ENCODE measurements at regions not wholly inside any gene's neighbourhood (a gene's known extent, or its start where the extent isn't known, plus 50 kb on each side); places are given as distances from the start of the nearest gene placed in this dataset.

DNA sequence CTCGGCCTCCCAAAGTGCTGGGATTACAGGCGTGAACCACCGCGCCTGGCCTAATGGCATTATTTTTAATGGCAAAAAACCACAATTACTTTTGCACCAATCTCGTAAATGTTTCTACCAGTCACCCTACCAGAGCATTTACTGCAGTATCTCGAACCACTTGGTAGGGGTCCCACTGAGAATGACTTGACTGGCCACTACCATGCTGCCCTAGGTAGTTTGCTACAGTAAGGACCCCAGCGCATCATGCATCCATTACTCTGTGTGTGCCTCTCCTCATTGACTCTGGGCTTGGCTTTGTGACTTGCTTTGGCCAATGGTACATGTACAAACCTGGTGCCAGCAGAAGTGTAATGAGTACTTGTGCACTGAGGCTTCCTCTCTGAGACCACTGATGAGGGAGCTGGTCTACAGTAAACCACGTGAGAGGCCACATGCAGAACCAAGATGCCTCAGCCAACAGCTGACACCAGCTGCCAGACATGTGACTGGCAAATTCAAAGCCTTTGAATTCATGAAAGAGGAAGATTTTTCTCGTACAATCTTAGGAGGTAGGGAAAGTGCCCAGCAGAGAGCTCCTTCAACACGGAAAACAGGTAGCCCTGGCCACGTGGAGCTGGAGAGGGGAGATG lies 421.7 kb upstream of the C16orf82 start:
- Histone ChIP-seq H3K4me3 (replicated peaks in 1 of 3) (no peak overlapping the region), H3K27ac (no peak overlapping the region), H3K36me3 (no peaks in the 10 kb centered on the region), H3K9me3 (no peaks in the 10 kb centered on the region), H3K4me1 (peaks cover 0 to 5% of the 10 kb centered on the region in 2 donors), H3K27me3 (no peaks in the 10 kb centered on the region)
- no peak for TF ChIP-seq POLR2A (IDR thresholded peaks at IDR 0.05)
- TF ChIP-seq, protein P1, sequence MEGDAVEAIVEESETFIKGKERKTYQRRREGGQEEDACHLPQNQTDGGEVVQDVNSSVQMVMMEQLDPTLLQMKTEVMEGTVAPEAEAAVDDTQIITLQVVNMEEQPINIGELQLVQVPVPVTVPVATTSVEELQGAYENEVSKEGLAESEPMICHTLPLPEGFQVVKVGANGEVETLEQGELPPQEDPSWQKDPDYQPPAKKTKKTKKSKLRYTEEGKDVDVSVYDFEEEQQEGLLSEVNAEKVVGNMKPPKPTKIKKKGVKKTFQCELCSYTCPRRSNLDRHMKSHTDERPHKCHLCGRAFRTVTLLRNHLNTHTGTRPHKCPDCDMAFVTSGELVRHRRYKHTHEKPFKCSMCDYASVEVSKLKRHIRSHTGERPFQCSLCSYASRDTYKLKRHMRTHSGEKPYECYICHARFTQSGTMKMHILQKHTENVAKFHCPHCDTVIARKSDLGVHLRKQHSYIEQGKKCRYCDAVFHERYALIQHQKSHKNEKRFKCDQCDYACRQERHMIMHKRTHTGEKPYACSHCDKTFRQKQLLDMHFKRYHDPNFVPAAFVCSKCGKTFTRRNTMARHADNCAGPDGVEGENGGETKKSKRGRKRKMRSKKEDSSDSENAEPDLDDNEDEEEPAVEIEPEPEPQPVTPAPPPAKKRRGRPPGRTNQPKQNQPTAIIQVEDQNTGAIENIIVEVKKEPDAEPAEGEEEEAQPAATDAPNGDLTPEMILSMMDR (IDR thresholded peaks at IDR 0.05): no peak
- intact Hi-C loops (cut with DNase I): no loop called here
- 77 to 80% methylated on average over 11 of the region's 11 CpGs for whole genome bisulfite sequencing, 2 donors
- no peak for DNase-seq

DNA sequence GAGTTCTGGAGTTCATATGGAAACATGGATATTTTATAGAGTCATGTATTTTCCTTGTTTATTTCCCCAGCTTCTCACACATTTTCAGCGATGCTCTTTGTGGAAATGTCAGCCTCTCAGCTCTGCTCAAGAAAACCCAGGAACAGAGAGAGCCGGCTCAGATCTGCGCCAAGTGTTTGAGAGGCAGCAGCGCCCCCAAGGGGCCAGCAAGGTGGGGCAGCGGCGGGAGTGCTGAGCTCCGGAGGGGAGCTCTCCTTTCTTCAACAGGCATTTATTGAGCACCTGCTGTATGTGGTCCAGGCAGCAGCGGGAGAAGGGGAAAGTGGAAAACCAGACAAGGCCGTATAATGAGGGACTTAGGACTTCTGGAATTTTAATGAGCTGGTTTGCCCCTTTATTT lies 421.1 kb upstream of the C16orf82 start:
- TF ChIP-seq, protein P1 (IDR thresholded peaks at IDR 0.05): peak; percentile 46 to 76 (median 64)
- TF ChIP-seq POLR2A (IDR thresholded peaks at IDR 0.05): no peak
- no peak overlapping the region for H3K27ac ChIP-seq
- H3K4me3 ChIP-seq (replicated peaks in 1 of 3): no peak overlapping the region
- H3K27me3 ChIP-seq: no peaks in the 10 kb centered on the region
- H3K36me3 ChIP-seq: no peaks in the 10 kb centered on the region
- H3K4me1 ChIP-seq: peaks cover 0 to 5% of the 10 kb centered on the region in 2 donors
- intact Hi-C loops (cut with DNase I): no loop called here
- H3K9me3 ChIP-seq: no peaks in the 10 kb centered on the region
- DNase-seq: peak; percentile 57 to 70
- 12 to 14% methylated on average over 9 of the region's 9 CpGs for WGBS, 2 donors

DNA sequence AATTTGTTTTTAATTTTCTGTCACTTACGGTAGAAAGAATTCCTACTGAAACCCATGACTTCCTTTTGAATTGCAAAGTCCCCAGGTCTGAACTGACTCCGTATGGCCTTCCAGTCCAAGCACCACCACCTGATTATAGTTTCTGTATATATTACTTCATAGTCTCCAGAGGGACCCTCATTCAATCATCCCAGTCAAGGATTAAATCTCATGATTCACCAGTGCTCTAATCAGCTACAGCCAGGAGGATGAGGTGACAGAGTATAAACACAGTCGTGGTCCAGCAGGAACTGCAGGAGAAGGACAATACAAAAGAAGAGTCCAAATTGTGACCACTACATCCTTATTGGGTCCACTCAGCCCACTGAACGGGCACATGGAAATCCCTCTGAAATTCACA lies 418.9 kb upstream of the C16orf82 start:
- Histone ChIP-seq H3K36me3 (no peaks in the 10 kb centered on the region), H3K4me1 (peaks cover 0 to 5% of the 10 kb centered on the region in 2 donors), H3K4me3 (replicated peaks in 1 of 3) (no peak overlapping the region), H3K9me3 (no peaks in the 10 kb centered on the region), H3K27ac (no peak overlapping the region), H3K27me3 (no peaks in the 10 kb centered on the region)
- WGBS, 2 donors: 76 to 83% methylated on average over 4 of the region's 4 CpGs
- DNase-seq: no peak
- TF ChIP-seq POLR2A (IDR thresholded peaks at IDR 0.05): no peak
- TF ChIP-seq, protein P1 (IDR thresholded peaks at IDR 0.05): no peak
- intact Hi-C loops (cut with DNase I): no loop called here

DNA sequence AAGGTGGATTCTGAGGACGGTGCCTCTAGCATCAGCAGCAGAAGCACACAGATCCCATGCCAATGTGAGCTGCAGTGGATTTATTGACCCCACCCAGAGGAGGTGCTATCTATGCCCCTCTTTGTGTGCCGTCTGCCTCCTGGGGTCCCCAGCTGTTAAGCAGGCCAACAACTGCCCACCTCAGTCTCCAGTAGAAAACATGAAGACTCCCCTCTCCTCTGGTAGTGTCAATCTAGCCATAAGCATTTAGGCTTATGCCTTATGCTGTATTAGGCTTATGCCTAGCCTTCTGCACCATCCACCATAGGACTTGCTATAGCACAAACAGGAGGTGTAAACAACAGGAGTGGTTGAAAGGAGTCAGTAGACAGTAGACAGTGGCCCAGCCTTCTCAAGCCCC lies 417.9 kb upstream of the C16orf82 start:
- intact Hi-C loops (cut with DNase I): no loop called here
- Histone ChIP-seq H3K27me3 (no peaks in the 10 kb centered on the region), H3K27ac (no peak overlapping the region), H3K4me1 (no peaks in the 10 kb centered on the region), H3K9me3 (no peaks in the 10 kb centered on the region), H3K4me3 (replicated peaks in 1 of 3) (no peak overlapping the region), H3K36me3 (no peaks in the 10 kb centered on the region)
- no peak for TF ChIP-seq POLR2A (IDR thresholded peaks at IDR 0.05)
- TF ChIP-seq, protein P1 (IDR thresholded peaks at IDR 0.05): no peak
- no peak for DNase-seq
- WGBS, 2 donors: 43 to 80% methylated on average over 1 to 2 of the region's 2 CpGs

DNA sequence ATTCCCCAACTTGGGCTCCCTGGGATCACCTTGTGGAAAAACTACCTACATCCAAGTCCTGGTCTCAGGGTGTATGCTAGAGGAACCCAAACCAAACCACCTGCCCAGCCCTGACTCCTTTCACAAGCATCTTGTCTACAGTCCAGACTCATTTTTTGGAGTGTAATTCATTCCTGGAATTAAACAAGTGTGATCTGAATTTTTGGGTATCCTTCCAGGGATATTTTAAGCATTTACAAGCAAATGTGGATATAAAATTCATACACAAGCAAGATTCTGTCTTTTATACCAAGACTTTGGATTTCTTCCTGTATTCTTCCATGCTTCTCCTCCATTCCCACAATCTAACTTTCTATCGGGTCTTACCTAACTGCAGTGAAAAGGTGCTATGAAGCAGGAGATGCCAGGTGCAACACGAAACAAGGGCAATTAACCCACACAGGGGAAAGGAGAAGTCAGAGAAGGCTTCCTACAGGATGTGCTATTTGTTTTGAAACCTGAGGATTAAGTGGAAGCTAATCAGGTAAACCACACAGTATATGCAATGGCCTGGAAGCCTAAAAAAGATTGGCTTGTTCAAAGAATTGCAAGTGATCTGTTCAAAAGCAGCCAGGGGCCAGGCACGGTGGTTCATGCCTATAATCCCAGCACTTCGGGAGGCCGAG lies 417.2 kb upstream of the C16orf82 start:
- intact Hi-C loops (cut with DNase I): no loop called here
- Histone ChIP-seq H3K4me1 (no peaks in the 10 kb centered on the region), H3K36me3 (no peaks in the 10 kb centered on the region), H3K9me3 (no peaks in the 10 kb centered on the region), H3K4me3 (replicated peaks in 1 of 3) (no peak overlapping the region), H3K27ac (no peak overlapping the region), H3K27me3 (no peaks in the 10 kb centered on the region)
- TF ChIP-seq POLR2A (IDR thresholded peaks at IDR 0.05): no peak
- TF ChIP-seq, protein P1 (IDR thresholded peaks at IDR 0.05): no peak
- no peak for DNase-seq
- WGBS, 2 donors: 53 to 65% methylated on average over 5 of the region's 5 CpGs
